BLaER1 (cell line): ENCODE measurements at regions not wholly inside any gene's neighbourhood (a gene's known extent, or its start where the extent isn't known, plus 50 kb on each side); places are given as distances from the start of the nearest gene placed in this dataset.

ENCODE experiments used
- H3K27ac ChIP-seq: shearing (Covaris generic); formaldehyde crosslinking; 2 replicates; pipeline ENCODE4 v1.8.1; 2022
- H3K27me3 ChIP-seq: shearing (Covaris generic); formaldehyde crosslinking; 2 replicates; pipeline ENCODE4 v1.8.1; 2022
- H3K36me3 ChIP-seq: shearing (Covaris generic); formaldehyde crosslinking; 2 replicates; pipeline ENCODE4 v1.8.1; 2022
- H3K4me1 ChIP-seq: shearing (Covaris generic); formaldehyde crosslinking; 2 replicates; pipeline ENCODE4 v1.8.1; 2022
- H3K4me2 ChIP-seq: shearing (Covaris generic); formaldehyde crosslinking; 2 replicates; pipeline ENCODE4 v1.8.1; 2022
- H3K4me3 ChIP-seq: shearing (Covaris generic); formaldehyde crosslinking; 2 replicates; pipeline ENCODE4 v1.8.1; 2022
- H3K9ac ChIP-seq: shearing (Covaris generic); formaldehyde crosslinking; 2 replicates; pipeline ENCODE4 v1.8.1; 2022
- H3K9me3 ChIP-seq: shearing (Covaris generic); formaldehyde crosslinking; 2 replicates; pipeline ENCODE4 v1.8.1; 2022
- H4K20me1 ChIP-seq: shearing (Covaris generic); formaldehyde crosslinking; 2 replicates; pipeline ENCODE4 v1.8.1; 2022
- Cebpa-rat ChIP-seq: shearing (Covaris generic); IDR thresholded peaks from 2 replicates; pipeline ENCODE4 v1.8.1; 2022

- Histone ChIP-seq H3K4me3 (no peak overlapping the region), H3K4me2 (no peak overlapping the region; the same call in 1 of the 2 replicates), H4K20me1 (no peaks in the 10 kb centered on the region), H3K9me3 (no peaks in the 10 kb centered on the region), H3K27me3 (no peaks in the 10 kb centered on the region), H3K4me1 (peaks cover 19% of the 10 kb centered on the region), H3K27ac (no peak overlapping the region), H3K9ac (no peak overlapping the region), H3K36me3 (no peaks in the 10 kb centered on the region)
- no peak for TF ChIP-seq Cebpa-rat
Observed at GRCh38 chr11:109864151-109864661, 229.0 kb upstream of the ZC3H12C start.

- H3K4me1 ChIP-seq, result peaks cover 22% of the 10 kb centered on the region
- H3K36me3 ChIP-seq, result no peaks in the 10 kb centered on the region
- no peak overlapping the region for H3K4me3 ChIP-seq
- no peaks in the 10 kb centered on the region for H3K9me3 ChIP-seq
- H4K20me1 ChIP-seq, result no peaks in the 10 kb centered on the region
- H3K27ac ChIP-seq, result no peak overlapping the region
- H3K27me3 ChIP-seq, result no peaks in the 10 kb centered on the region
- no peak overlapping the region for H3K9ac ChIP-seq
- no peak for TF ChIP-seq Cebpa-rat
- H3K4me2 ChIP-seq, result peak overlapping the region; percentile 36
Observed at GRCh38 chr11:109864834-109865547, 228.2 kb upstream of the ZC3H12C start.

- H3K4me2 ChIP-seq, result peak overlapping the region; percentile 36
- no peaks in the 10 kb centered on the region for H3K36me3 ChIP-seq
- H4K20me1 ChIP-seq, result no peaks in the 10 kb centered on the region
- H3K4me3 ChIP-seq, result no peak overlapping the region
- H3K27me3 ChIP-seq, result no peaks in the 10 kb centered on the region
- no peak overlapping the region for H3K27ac ChIP-seq
- no peak overlapping the region for H3K9ac ChIP-seq
- no peaks in the 10 kb centered on the region for H3K9me3 ChIP-seq
- peaks cover 22% of the 10 kb centered on the region for H3K4me1 ChIP-seq
- TF ChIP-seq Cebpa-rat, result no peak
Observed at GRCh38 chr11:109865548-109866186, 227.5 kb upstream of the ZC3H12C start.

- H3K27me3 ChIP-seq, result no peaks in the 10 kb centered on the region
- H3K27ac ChIP-seq, result no peak overlapping the region
- H3K4me2 ChIP-seq, result no peak overlapping the region
- no peak overlapping the region for H3K9ac ChIP-seq
- peaks cover 3% of the 10 kb centered on the region; the same call in 1 of the 2 replicates for H3K9me3 ChIP-seq
- TF ChIP-seq Cebpa-rat, result no peak
- H3K4me1 ChIP-seq, result peaks cover 22% of the 10 kb centered on the region
- no peaks in the 10 kb centered on the region for H4K20me1 ChIP-seq
- no peak overlapping the region for H3K4me3 ChIP-seq
- no peaks in the 10 kb centered on the region for H3K36me3 ChIP-seq
Observed at GRCh38 chr11:109867784-109868183, 225.4 kb upstream of the ZC3H12C start.

- Histone ChIP-seq H4K20me1 (no peaks in the 10 kb centered on the region), H3K27me3 (no peaks in the 10 kb centered on the region), H3K4me1 (peaks cover 15% of the 10 kb centered on the region), H3K4me3 (no peak overlapping the region), H3K9ac (no peak overlapping the region), H3K4me2 (no peak overlapping the region), H3K9me3 (peaks cover 6% of the 10 kb centered on the region; the same call in 1 of the 2 replicates), H3K36me3 (no peaks in the 10 kb centered on the region), H3K27ac (no peak overlapping the region)
- no peak for TF ChIP-seq Cebpa-rat
Observed at GRCh38 chr11:109869536-109869935, 223.7 kb upstream of the ZC3H12C start.

- Histone ChIP-seq H3K4me3 (no peak overlapping the region), H3K27ac (no peak overlapping the region), H3K27me3 (no peaks in the 10 kb centered on the region), H3K9me3 (peaks cover 6% of the 10 kb centered on the region; the same call in 1 of the 2 replicates), H3K4me2 (no peak overlapping the region), H3K36me3 (no peaks in the 10 kb centered on the region), H4K20me1 (no peaks in the 10 kb centered on the region), H3K9ac (no peak overlapping the region), H3K4me1 (peaks cover 8% of the 10 kb centered on the region)
- no peak for TF ChIP-seq Cebpa-rat
Observed at GRCh38 chr11:109870297-109870696, 222.9 kb upstream of the ZC3H12C start.

GRCh38 chr11:109877043-109877442 lies 216.1 kb upstream of the ZC3H12C start:
- peaks cover 6% of the 10 kb centered on the region; the same call in 1 of the 2 replicates for H3K9me3 ChIP-seq

GRCh38 chr11:109884501-109884900 lies 208.7 kb upstream of the ZC3H12C start:
- Histone ChIP-seq H4K20me1 (no peaks in the 10 kb centered on the region), H3K4me1 (no peaks in the 10 kb centered on the region), H3K36me3 (no peaks in the 10 kb centered on the region), H3K27me3 (no peaks in the 10 kb centered on the region), H3K4me3 (no peak overlapping the region), H3K4me2 (no peak overlapping the region), H3K9ac (no peak overlapping the region), H3K9me3 (no peaks in the 10 kb centered on the region), H3K27ac (no peak overlapping the region)
- TF ChIP-seq Cebpa-rat, result no peak

More at GRCh38 chr11:109877043-109877442, 216.1 kb upstream of the ZC3H12C start:
- TF ChIP-seq Cebpa-rat, result no peak
- Histone ChIP-seq H3K4me3 (no peak overlapping the region), H4K20me1 (no peaks in the 10 kb centered on the region), H3K27ac (no peak overlapping the region), H3K9ac (no peak overlapping the region), H3K4me1 (no peaks in the 10 kb centered on the region), H3K4me2 (no peak overlapping the region), H3K27me3 (no peaks in the 10 kb centered on the region), H3K36me3 (no peaks in the 10 kb centered on the region)

- Histone ChIP-seq H3K36me3 (no peaks in the 10 kb centered on the region), H3K4me3 (no peak overlapping the region), H3K4me2 (no peak overlapping the region)
Observed at GRCh38 chr11:109885006-109885405, 208.2 kb upstream of the ZC3H12C start.

GRCh38 chr11:109892321-109892794 lies 200.8 kb upstream of the ZC3H12C start:
- Histone ChIP-seq H3K9ac (no peak overlapping the region), H3K27me3 (no peaks in the 10 kb centered on the region), H4K20me1 (no peaks in the 10 kb centered on the region), H3K4me2 (no peak overlapping the region), H3K9me3 (no peaks in the 10 kb centered on the region), H3K27ac (no peak overlapping the region), H3K4me1 (no peaks in the 10 kb centered on the region), H3K36me3 (no peaks in the 10 kb centered on the region), H3K4me3 (no peak overlapping the region)
- no peak for TF ChIP-seq Cebpa-rat

More at GRCh38 chr11:109885006-109885405, 208.2 kb upstream of the ZC3H12C start:
- no peaks in the 10 kb centered on the region for H4K20me1 ChIP-seq
- H3K9me3 ChIP-seq, result no peaks in the 10 kb centered on the region
- H3K9ac ChIP-seq, result no peak overlapping the region
- no peaks in the 10 kb centered on the region for H3K4me1 ChIP-seq
- H3K27ac ChIP-seq, result no peak overlapping the region
- no peak for TF ChIP-seq Cebpa-rat
- H3K27me3 ChIP-seq, result no peaks in the 10 kb centered on the region
